Activated T-cell treated with anti-CD3 and anti-CD28 coated beads for 48 hours (primary cell): ENCODE measurements at regions not wholly inside any gene's neighbourhood (a gene's known extent, or its start where the extent isn't known, plus 50 kb on each side); places are given as distances from the start of the nearest gene placed in this dataset.
"Not testable (repeated sequence)": the region's sequence is repeated elsewhere in the genome, so short reads cannot be mapped to it uniquely, and the experiment has no call there.

Source experiments
- DNase-seq: peaks from one replicate; pipeline ENCODE4 v3.0.0-alpha.2; 2020; ENCODE audit warnings: low read depth

DNA sequence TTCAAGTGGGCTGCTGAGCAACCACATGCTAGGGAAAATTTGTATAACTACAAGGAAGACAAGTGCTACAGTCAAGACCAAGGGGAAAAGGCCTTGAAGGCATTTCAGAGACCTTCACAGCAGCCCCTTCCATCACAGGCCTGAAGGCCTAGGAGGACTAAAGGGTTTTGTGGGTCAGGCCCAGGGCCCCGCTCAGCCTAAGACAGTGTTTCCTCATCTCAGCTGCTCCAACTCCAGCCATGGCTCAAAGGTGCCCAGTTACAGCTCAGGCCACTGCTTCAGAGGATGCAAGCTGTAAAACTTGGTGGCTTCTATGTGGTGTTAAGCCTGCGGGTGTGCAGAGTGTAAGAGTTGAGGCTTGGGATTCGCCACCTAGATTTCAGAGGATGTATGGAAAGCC lies 260.5 kb downstream of the NXPE2 start:
- no peak for DNase-seq

- no peak for DNase-seq
Measured at GRCh38 chr11:114942207-114942606, 263.9 kb downstream of the NXPE2 start.

DNA sequence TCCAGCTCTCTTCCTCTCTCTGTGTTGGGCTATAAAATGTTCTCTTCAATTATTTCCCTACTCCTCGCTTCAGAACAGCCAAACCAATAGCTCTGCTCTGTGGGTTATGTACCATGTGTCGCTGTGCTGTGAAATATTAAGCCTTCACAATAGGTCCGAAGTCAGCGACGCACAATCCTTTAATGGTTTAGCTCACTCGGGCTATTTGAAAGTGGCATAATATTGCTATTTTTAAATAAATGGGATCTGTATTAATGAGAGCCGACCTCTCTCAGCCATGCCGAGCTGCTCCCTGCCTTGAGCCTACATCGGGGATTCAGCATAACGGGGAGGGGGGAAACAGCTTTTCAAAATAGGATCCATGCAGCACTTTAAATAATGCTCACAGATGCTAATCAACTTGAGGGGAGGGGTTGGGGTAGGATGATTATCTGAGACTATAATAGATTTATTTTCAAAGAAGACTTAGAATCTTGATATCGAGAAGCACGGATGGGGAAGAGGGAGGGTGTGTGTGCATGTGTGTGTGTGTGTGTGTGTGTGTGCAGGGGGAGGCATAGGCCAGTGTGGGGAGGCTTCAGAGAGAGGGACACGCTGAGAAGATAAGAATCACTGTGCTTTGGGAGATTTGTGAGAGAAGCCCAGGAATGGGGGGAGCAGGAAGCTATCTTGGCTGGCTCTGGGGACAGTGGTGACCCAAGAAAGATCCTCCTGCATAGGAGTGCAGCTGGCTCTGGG lies 271.5 kb downstream of the NXPE2 start:
- no peak for DNase-seq

- DNase-seq, result no peak
Measured at GRCh38 chr11:114953039-114953438, 274.7 kb downstream of the NXPE2 start.

GRCh38 chr11:114955923-114956322 lies 277.6 kb downstream of the NXPE2 start:
- DNase-seq, result no peak

DNA sequence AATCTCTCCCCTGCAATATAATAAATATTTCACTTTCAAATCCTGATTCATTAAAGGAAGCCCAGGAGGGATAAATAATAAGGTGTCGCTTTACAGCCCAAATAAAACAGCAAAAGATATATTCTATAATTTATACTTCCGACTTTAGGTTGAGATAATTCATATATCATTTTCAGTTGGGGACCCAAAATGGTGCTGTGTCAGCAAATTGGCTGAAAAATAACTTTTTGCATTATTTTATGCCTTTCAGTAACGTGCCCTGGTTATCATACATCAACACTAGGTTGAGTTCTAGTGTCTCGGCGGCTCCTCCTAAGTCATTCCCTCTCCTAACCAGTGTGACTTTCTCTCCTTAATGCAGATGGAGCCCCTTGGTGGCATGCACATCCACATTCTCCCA lies 278.2 kb downstream of the NXPE2 start:
- DNase-seq, result no peak

DNA sequence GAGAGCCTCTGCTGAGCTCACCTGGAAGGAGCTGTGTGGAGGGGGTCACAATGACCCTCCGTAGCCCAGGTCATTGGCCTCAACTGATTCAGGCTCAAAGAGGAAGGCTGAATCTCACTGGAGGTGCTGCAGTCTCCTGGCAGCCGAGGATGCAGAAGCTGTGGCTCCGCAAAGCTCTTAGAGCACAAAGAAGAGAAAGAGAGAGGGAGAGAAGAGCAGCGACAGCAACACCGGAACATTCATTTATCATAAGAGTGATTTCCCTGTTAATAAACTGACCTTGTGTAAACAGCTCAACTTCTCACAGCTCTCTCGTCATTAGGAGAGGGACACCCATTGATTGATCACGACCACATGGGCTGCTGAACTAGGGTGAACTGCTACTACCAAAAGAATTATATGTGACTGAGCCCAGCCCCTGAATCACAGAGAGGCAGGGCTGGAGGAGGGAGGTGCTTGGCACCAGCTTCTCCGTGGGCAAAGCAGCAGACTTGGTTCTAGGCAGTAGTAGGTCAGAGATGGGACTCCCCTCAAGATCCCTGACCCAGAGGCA lies 281.7 kb downstream of the NXPE2 start:
- DNase-seq, result no peak

DNA sequence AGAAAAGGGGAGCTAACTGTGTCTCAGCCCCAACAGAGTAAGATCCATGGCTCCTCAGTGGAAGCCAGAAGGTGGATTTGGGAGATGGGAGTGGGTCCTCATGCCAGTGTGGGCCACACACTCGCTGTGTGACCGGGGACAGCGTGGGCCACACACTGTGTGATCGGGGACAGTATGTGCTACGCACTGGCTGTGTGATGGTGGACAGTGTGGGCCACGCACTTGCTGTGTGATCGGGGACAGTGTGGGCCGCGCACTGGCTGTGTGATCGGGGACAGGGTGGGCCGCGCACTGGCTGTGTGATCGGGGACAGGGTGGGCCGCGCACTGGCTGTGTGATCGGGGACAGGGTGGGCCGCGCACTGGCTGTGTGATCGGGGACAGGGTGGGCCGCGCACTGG lies 282.5 kb downstream of the NXPE2 start:
- DNase-seq, result not testable (repeated sequence)

DNA sequence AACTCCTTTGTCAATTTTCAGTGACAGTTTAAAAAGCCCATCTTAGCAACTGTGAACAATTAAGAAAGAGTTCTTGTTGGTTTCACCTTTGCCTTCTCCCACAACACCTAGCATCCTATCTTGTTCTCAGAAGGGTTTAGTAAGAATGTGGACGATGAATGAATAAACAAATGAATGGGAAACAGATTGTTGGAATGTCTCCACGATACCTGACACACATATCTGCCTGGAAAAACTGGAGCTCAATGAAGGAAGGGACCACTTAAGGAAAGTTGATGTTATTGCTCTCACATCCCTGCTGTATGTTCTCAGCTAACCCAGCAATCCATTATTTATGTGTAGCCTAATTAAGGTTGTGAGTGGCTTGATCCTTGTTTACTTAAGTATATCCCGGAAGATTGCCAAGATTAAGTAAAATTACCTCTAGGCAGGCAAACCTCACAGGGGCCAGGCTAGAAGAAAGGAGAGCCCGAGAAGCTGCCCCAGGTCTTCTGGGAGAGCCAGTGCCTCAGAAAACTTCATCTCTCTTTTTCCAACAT lies 286.4 kb downstream of the NXPE2 start:
- no peak for DNase-seq

DNA sequence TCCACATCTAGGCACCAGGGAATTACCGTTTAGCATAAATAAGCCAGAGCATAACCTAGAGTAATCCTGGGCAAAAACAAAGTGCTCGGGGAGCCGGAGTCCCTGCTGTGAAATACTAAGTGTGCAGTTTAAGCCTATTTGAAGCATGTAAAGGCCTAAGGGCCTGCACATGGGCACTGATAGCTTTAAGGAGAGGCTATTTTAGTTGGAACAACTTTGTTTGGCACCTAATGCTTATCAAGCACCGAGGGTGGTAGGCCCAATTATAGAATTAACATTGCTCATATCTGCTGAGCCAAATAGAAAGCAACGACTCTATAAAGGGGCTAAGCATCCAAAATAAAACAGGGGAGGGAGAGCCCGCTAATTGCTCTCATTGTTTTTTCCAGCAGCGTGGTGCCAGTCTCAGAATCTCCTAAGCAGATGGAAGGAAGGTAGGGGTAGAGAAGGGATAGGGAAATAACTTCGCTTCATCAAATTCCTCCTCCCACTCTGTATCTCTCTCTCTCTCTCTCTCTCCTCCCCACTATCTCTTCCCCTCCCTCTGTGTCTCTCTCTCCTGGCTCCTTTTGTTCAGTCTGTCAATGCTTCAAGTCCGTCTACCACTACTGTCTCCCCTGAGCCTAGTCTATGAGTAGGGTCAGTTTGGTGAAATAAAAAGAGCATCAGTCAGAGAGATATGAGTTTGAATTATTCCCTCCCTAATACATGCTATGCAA lies 292.8 kb downstream of the NXPE2 start:
- no peak for DNase-seq

GRCh38 chr11:114972105-114972504 lies 293.8 kb downstream of the NXPE2 start:
- no peak for DNase-seq

- DNase-seq, result no peak
Measured at GRCh38 chr11:114977651-114978050, 299.3 kb downstream of the NXPE2 start.

- DNase-seq, result no peak
Measured at GRCh38 chr11:114982141-114982540, 303.8 kb downstream of the NXPE2 start.

- DNase-seq, result no peak
Measured at GRCh38 chr11:114984611-114985163, 306.4 kb downstream of the NXPE2 start.

DNA sequence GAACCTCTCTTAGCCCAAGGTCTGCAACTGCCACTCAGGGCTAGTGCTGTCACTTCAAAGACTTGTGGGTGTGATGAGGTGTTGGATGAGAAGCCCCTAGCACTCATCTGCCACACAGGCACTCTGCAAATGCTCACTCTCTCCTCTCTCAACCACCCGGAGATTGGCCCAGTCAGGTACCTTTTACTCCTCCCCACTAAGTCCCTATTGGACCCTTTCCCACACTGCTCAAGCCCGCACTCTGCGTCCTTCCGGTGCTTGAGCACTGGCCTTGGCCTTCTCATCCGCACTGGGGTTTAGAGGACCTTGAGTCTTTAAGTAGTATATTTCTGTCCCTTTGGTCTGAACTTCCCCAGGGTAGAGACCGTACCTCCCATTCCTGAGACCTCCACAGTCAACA lies 308.0 kb downstream of the NXPE2 start:
- no peak for DNase-seq

- DNase-seq, result no peak
Measured at GRCh38 chr11:114987186-114987760, 308.9 kb downstream of the NXPE2 start.

GRCh38 chr11:114988644-114989043 lies 310.3 kb downstream of the NXPE2 start:
- DNase-seq, result no peak

- DNase-seq, result no peak
Measured at GRCh38 chr11:114989536-114989935, 311.2 kb downstream of the NXPE2 start.

- DNase-seq, result no peak
Measured at GRCh38 chr11:115005663-115006062, 327.3 kb downstream of the NXPE2 start.

DNA sequence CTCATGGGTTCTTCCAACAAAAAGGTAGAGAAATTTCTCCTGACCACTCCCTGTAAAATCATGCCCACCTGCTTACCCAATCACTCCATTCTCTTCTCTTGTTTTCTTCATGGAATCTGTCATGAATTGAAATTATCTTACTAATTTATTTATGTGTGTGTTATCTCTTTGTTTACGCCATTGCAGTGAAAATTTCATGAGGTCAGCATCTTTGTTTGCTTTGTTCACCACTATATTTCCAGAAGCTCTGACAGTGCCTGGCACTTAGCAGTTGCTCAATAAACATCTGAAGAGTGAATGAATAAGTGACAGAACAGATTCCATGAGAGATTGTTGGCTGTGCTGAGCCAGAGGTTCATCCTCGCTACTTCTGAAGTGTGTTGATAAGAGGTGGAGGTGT lies 329.5 kb downstream of the NXPE2 start:
- DNase-seq, result no peak

- DNase-seq, result no peak
Measured at GRCh38 chr11:115008799-115009198, 330.5 kb downstream of the NXPE2 start.

- no peak for DNase-seq
Measured at GRCh38 chr11:115017529-115017928, 339.2 kb downstream of the NXPE2 start.
